ENCODE measurements at regions not wholly inside any gene's neighbourhood (a gene's known extent, or its start where the extent isn't known, plus 50 kb on each side); places are given as distances from the start of the nearest gene placed in this dataset.

GRCh38 chr17:30716461-30717290 is 107.8 kb downstream of the CRLF3 start:
- TF ChIP-seq, protein P1, sequence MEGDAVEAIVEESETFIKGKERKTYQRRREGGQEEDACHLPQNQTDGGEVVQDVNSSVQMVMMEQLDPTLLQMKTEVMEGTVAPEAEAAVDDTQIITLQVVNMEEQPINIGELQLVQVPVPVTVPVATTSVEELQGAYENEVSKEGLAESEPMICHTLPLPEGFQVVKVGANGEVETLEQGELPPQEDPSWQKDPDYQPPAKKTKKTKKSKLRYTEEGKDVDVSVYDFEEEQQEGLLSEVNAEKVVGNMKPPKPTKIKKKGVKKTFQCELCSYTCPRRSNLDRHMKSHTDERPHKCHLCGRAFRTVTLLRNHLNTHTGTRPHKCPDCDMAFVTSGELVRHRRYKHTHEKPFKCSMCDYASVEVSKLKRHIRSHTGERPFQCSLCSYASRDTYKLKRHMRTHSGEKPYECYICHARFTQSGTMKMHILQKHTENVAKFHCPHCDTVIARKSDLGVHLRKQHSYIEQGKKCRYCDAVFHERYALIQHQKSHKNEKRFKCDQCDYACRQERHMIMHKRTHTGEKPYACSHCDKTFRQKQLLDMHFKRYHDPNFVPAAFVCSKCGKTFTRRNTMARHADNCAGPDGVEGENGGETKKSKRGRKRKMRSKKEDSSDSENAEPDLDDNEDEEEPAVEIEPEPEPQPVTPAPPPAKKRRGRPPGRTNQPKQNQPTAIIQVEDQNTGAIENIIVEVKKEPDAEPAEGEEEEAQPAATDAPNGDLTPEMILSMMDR (IDR thresholded peaks at IDR 0.05): no peak
- no peak for TF ChIP-seq POLR2A (IDR thresholded peaks at IDR 0.05)
